H9 (cell line): ENCODE measurements at regions not wholly inside any gene's neighbourhood (a gene's known extent, or its start where the extent isn't known, plus 50 kb on each side); places are given as distances from the start of the nearest gene placed in this dataset.

Experiments
- DNase-seq: peaks from one replicate; pipeline ENCODE4 v3.0.0-alpha.2; 2017
- H2AFZ ChIP-seq: one replicate; pipeline ENCODE4 v1.6.1; 2013; ENCODE audit warnings: mild to moderate bottlenecking, low read length, control low read depth, moderate library complexity
- H2AK5ac ChIP-seq: 2 replicates; pipeline ENCODE4 v1.6.1; 2013; ENCODE audit warnings: low read length, control low read depth, mixed read lengths; ENCODE audit not compliant: insufficient read length
- H2BK120ac ChIP-seq: one replicate; pipeline ENCODE4 v1.6.1; 2013; ENCODE audit warnings: low read depth, mild to moderate bottlenecking, low read length, control low read depth, inconsistent platforms; ENCODE audit not compliant: poor library complexity, severe bottlenecking
- H2BK12ac ChIP-seq: 2 replicates; pipeline ENCODE4 v1.6.1; 2013; ENCODE audit warnings: low read length, control low read depth, mixed read lengths, low read depth; ENCODE audit not compliant: insufficient read length
- H2BK15ac ChIP-seq: 2 replicates; pipeline ENCODE4 v1.6.1; 2013; ENCODE audit warnings: low read depth, low read length, control low read depth
- H2BK20ac ChIP-seq: one replicate; pipeline ENCODE4 v1.6.1; 2013; ENCODE audit warnings: low read depth, mild to moderate bottlenecking, low read length, control low read depth, inconsistent platforms; ENCODE audit not compliant: poor library complexity, severe bottlenecking
- H2BK5ac ChIP-seq: 2 replicates; pipeline ENCODE4 v1.6.1; 2013; ENCODE audit warnings: low read length, control low read depth, mixed read lengths; ENCODE audit not compliant: insufficient read length
- H3K14ac ChIP-seq: 2 replicates; pipeline ENCODE4 v1.6.1; 2013; ENCODE audit warnings: low read length, control low read depth; ENCODE audit not compliant: insufficient read depth
- H3K18ac ChIP-seq: 2 replicates; pipeline ENCODE4 v1.6.1; 2013; ENCODE audit warnings: low read depth, mild to moderate bottlenecking, mixed read lengths, low read length, control low read depth; ENCODE audit not compliant: insufficient read length
- H3K23ac ChIP-seq: 2 replicates; pipeline ENCODE4 v1.6.1; 2013; ENCODE audit warnings: low read length, control low read depth, mixed read lengths, low read depth; ENCODE audit not compliant: insufficient read length
- H3K23me2 ChIP-seq: 2 replicates; pipeline ENCODE4 v1.6.1; 2013; ENCODE audit warnings: low read depth, mild to moderate bottlenecking, mixed read lengths, low read length, control low read depth; ENCODE audit not compliant: insufficient read length, poor library complexity, severe bottlenecking
- H3K27ac ChIP-seq: 2 replicates; pipeline ENCODE4 v1.5.1; 2013; ENCODE audit warnings: low read length, control low read depth, mixed read lengths, low read depth; ENCODE audit not compliant: insufficient read length
- H3K27me3 ChIP-seq: 2 replicates; pipeline ENCODE4 v1.6.1; 2013; ENCODE audit warnings: low read length, control low read depth, inconsistent platforms; ENCODE audit not compliant: insufficient read depth
- H3K4ac ChIP-seq: 2 replicates; pipeline ENCODE4 v1.6.1; 2013; ENCODE audit warnings: low read depth, mild to moderate bottlenecking, control low read depth, inconsistent platforms, low read length, moderate library complexity
- H3K4me1 ChIP-seq: 2 replicates; pipeline ENCODE4 v1.6.1; 2013; ENCODE audit warnings: low read length, control low read depth, inconsistent platforms; ENCODE audit not compliant: insufficient read depth
- H3K4me2 ChIP-seq: 2 replicates; pipeline ENCODE4 v1.6.1; 2013; ENCODE audit warnings: low read length, control low read depth, mixed read lengths; ENCODE audit not compliant: insufficient read length, insufficient read depth
- H3K56ac ChIP-seq: 2 replicates; pipeline ENCODE4 v1.6.1; 2013; ENCODE audit warnings: low read depth, mild to moderate bottlenecking, mixed read lengths, low read length, control low read depth; ENCODE audit not compliant: insufficient read length
- H3K79me1 ChIP-seq: 2 replicates; pipeline ENCODE4 v1.6.1; 2013; ENCODE audit warnings: low read depth, mild to moderate bottlenecking, moderate library complexity, low read length, control low read depth, inconsistent platforms; ENCODE audit not compliant: insufficient read depth, poor library complexity, severe bottlenecking
- H3K79me2 ChIP-seq: 2 replicates; pipeline ENCODE4 v1.6.1; 2013; ENCODE audit warnings: low read length, control low read depth, inconsistent platforms; ENCODE audit not compliant: insufficient read depth
- H3K9ac ChIP-seq: 2 replicates; pipeline ENCODE4 v1.6.1; 2013; ENCODE audit warnings: low read length, control low read depth, mixed read lengths; ENCODE audit not compliant: insufficient read length; ENCODE audit errors: extremely low read depth
- H3K9me3 ChIP-seq: one replicate; pipeline ENCODE4 v1.6.1; 2013; ENCODE audit warnings: low read depth, low read length, inconsistent platforms; ENCODE audit not compliant: control insufficient read depth
- H3T11ph ChIP-seq: one replicate; pipeline ENCODE4 v1.6.1; 2013; ENCODE audit warnings: mild to moderate bottlenecking, low read length, control low read depth, inconsistent platforms
- H4K20me1 ChIP-seq: one replicate; pipeline ENCODE4 v1.6.1; 2013; ENCODE audit not compliant: control insufficient read depth, insufficient read length, insufficient read depth
- H4K5ac ChIP-seq: 2 replicates; pipeline ENCODE4 v1.6.1; 2013; ENCODE audit warnings: low read depth, mild to moderate bottlenecking, mixed read lengths, low read length, control low read depth; ENCODE audit not compliant: insufficient read length
- H4K8ac ChIP-seq: replicated peaks from 2 replicates; pipeline ENCODE4 v1.6.1; 2013; ENCODE audit warnings: low read length, control low read depth, mixed read lengths, low read depth; ENCODE audit not compliant: insufficient read length
- H4K91ac ChIP-seq: 2 replicates; pipeline ENCODE4 v1.6.1; 2013; ENCODE audit warnings: low read depth, mild to moderate bottlenecking, moderate library complexity, mixed read lengths, low read length, control low read depth; ENCODE audit not compliant: insufficient read length
- H3K27ac Mint-ChIP-seq, 3 experiments: 2 replicates in 2 of 3; 3 replicates in 1 of 3; pipeline ENCODE4 v1.8.0; 2020 to 2021; ENCODE audit warnings: mixed read lengths in 3 of 3, mild to moderate bottlenecking in 1 of 3, moderate library complexity in 1 of 3
- H3K27me3 Mint-ChIP-seq: 2 replicates; pipeline ENCODE4 v1.8.0; 2021; ENCODE audit warnings: low read depth, mild to moderate bottlenecking, moderate library complexity, mixed read lengths
- H3K36me3 Mint-ChIP-seq, 3 experiments: 2 replicates in 2 of 3; 3 replicates in 1 of 3; pipeline ENCODE4 v1.8.0; 2020 to 2021; ENCODE audit warnings: low read depth in 3 of 3, mixed read lengths in 3 of 3; ENCODE audit not compliant: insufficient read depth in 1 of 3
- H3K4me1 Mint-ChIP-seq, 2 experiments: 2 replicates each; pipeline ENCODE4 v1.8.0; 2020; ENCODE audit warnings: mixed read lengths in 2 of 2
- H3K4me3 Mint-ChIP-seq, 2 experiments: 2 replicates in 1 of 2; 3 replicates in 1 of 2; pipeline ENCODE4 v1.8.0; 2020 to 2021; ENCODE audit warnings: mild to moderate bottlenecking in 2 of 2, mixed read lengths in 2 of 2, moderate library complexity in 1 of 2
- H3K9me3 Mint-ChIP-seq, 2 experiments: 2 replicates in 1 of 2; 3 replicates in 1 of 2; pipeline ENCODE4 v1.8.0; 2020; ENCODE audit warnings: mild to moderate bottlenecking in 2 of 2, mixed read lengths in 2 of 2, moderate library complexity in 1 of 2
- CTCF ChIP-seq: fragments of 200-600 bp; sonication (generic); conservative IDR thresholded peaks from 3 replicates; pipeline ENCODE4 v1.8.0; 2021; ENCODE audit warnings: antibody characterized with exemption, mild to moderate bottlenecking
- WGBS: extraction: QIAGEN DNeasy Blood & Tissue Kit; methylation state at CpG from one replicate; pipeline ENCODE4 v1.1.7; 2013; ENCODE audit warnings: missing lambda C conversion rate, low lambda C conversion rate, mixed read lengths; ENCODE audit not compliant: insufficient read length; ENCODE audit errors: extremely low coverage; 5-methylcytosine and 5-hydroxymethylcytosine counted together

GRCh38 chr16:11449716-11450115 is 104.5 kb downstream of the RMI2 start:
- H3K27ac ChIP-seq, result no peak overlapping the region
- Mint-ChIP-seq H3K27me3 (peaks cover 2% of the 10 kb centered on the region; the same call in 1 of the 2 replicates), H3K4me3 (no peak overlapping the region), H3K27ac (peak overlapping the region in 1 of 3 experiments; percentile 5; a peak in 1 of 7 replicates), H3K36me3 (peaks cover 0 to 7% (median 2%) of the 10 kb centered on the region in 3 experiments; a peak in 2 of 7 replicates), H3K4me1 (peaks cover 8 to 13% of the 10 kb centered on the region in 2 experiments), H3K9me3 (peaks cover 0 to 3% of the 10 kb centered on the region in 2 experiments; a peak in 2 of 5 replicates)
- no peak overlapping the region for H4K8ac ChIP-seq
- H2BK120ac ChIP-seq, result no peak overlapping the region
- no peak for DNase-seq
- no CpG with 5 or more reads among the region's 7 CpGs for WGBS
- H2BK20ac ChIP-seq, result no peak overlapping the region
- H3K27me3 ChIP-seq, result no peaks in the 10 kb centered on the region
- H4K91ac ChIP-seq, result no peak overlapping the region
- no peaks in the 10 kb centered on the region for H3K9me3 ChIP-seq
- H3K4me1 ChIP-seq, result no peaks in the 10 kb centered on the region
- H3K23me2 ChIP-seq, result no peaks in the 10 kb centered on the region
- no peak for TF ChIP-seq CTCF
- H3K79me1 ChIP-seq, result no peaks in the 10 kb centered on the region
- H2BK15ac ChIP-seq, result no peak overlapping the region
- H3K18ac ChIP-seq, result no peak overlapping the region
- no peak overlapping the region for H3K9ac ChIP-seq
- H2AFZ ChIP-seq, result no peak overlapping the region
- H2BK5ac ChIP-seq, result no peak overlapping the region
- no peaks in the 10 kb centered on the region for H4K20me1 ChIP-seq
- no peak overlapping the region for H3K56ac ChIP-seq
- H3K79me2 ChIP-seq, result no peaks in the 10 kb centered on the region
- no peak overlapping the region for H3K23ac ChIP-seq
- H4K5ac ChIP-seq, result no peak overlapping the region
- H2BK12ac ChIP-seq, result no peak overlapping the region
- H2AK5ac ChIP-seq, result no peak overlapping the region
- H3K4ac ChIP-seq, result no peak overlapping the region
- no peak overlapping the region for H3K4me2 ChIP-seq
- no peak overlapping the region for H3T11ph ChIP-seq
- no peak overlapping the region; the same call in 1 of the 2 replicates for H3K14ac ChIP-seq
